ENCODE measurements at regions not wholly inside any gene's neighbourhood (a gene's known extent, or its start where the extent isn't known, plus 50 kb on each side); places are given as distances from the start of the nearest gene placed in this dataset.

- TF ChIP-seq, protein P1, sequence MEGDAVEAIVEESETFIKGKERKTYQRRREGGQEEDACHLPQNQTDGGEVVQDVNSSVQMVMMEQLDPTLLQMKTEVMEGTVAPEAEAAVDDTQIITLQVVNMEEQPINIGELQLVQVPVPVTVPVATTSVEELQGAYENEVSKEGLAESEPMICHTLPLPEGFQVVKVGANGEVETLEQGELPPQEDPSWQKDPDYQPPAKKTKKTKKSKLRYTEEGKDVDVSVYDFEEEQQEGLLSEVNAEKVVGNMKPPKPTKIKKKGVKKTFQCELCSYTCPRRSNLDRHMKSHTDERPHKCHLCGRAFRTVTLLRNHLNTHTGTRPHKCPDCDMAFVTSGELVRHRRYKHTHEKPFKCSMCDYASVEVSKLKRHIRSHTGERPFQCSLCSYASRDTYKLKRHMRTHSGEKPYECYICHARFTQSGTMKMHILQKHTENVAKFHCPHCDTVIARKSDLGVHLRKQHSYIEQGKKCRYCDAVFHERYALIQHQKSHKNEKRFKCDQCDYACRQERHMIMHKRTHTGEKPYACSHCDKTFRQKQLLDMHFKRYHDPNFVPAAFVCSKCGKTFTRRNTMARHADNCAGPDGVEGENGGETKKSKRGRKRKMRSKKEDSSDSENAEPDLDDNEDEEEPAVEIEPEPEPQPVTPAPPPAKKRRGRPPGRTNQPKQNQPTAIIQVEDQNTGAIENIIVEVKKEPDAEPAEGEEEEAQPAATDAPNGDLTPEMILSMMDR (IDR thresholded peaks at IDR 0.05; ENCODE audit: control extremely low read depth in 1 of 3, insufficient read depth in 1 of 3, low read depth in 1 of 3, low read length in 3 of 3), result no peak
These were observed 53.6 kb upstream of the TMTC4 start (continued) for GRCh38 chr13:100728201-100728600.
